Panc1 (cell line): ENCODE measurements at regions not wholly inside any gene's neighbourhood (a gene's known extent, or its start where the extent isn't known, plus 50 kb on each side); places are given as distances from the start of the nearest gene placed in this dataset.

Experiments
- CTCF ChIP-seq: fragments of 450-650 bp; IDR thresholded peaks from 2 replicates; pipeline ENCODE4 v1.5.1; 2017; ENCODE audit warnings: mild to moderate bottlenecking
- POLR2AphosphoS5 ChIP-seq: IDR thresholded peaks from 2 replicates; pipeline ENCODE4 v1.6.1; 2012; ENCODE audit warnings: mild to moderate bottlenecking, low read depth, low read length, moderate library complexity
- REST ChIP-seq, 2 experiments: IDR thresholded peaks; 2 replicates each; pipeline ENCODE4 v1.6.1; 2011 to 2012; ENCODE audit warnings: low read depth in 2 of 2, control low read depth in 1 of 2, low read length in 1 of 2, mild to moderate bottlenecking in 1 of 2, moderate library complexity in 1 of 2; ENCODE audit not compliant: insufficient read depth in 1 of 2
- SIN3A ChIP-seq: IDR thresholded peaks from 2 replicates; pipeline ENCODE4 v1.6.1; 2012; ENCODE audit warnings: low read depth, mild to moderate bottlenecking, low read length, moderate library complexity, borderline replicate concordance; ENCODE audit not compliant: insufficient read depth
- TCF7L2 ChIP-seq: IDR thresholded peaks from 2 replicates; pipeline ENCODE4 v1.6.1; 2011; ENCODE audit warnings: mild to moderate bottlenecking, low read depth, low read length, inconsistent platforms

GRCh38 chr13:20351281-20352022, 119.3 kb upstream of the GJB6 start:
- TF ChIP-seq CTCF = no peak
- TF ChIP-seq POLR2AphosphoS5 = no peak
- TF ChIP-seq REST (IDR thresholded peaks at IDR 0.05; ENCODE audit: insufficient read depth in 1 of 2, low read depth in 2 of 2, low read length in 1 of 2) = no peak
- TF ChIP-seq TCF7L2 = no peak
- TF ChIP-seq SIN3A = no peak
